ENCODE measurements at regions not wholly inside any gene's neighbourhood (a gene's known extent, or its start where the extent isn't known, plus 50 kb on each side); places are given as distances from the start of the nearest gene placed in this dataset.

DNA sequence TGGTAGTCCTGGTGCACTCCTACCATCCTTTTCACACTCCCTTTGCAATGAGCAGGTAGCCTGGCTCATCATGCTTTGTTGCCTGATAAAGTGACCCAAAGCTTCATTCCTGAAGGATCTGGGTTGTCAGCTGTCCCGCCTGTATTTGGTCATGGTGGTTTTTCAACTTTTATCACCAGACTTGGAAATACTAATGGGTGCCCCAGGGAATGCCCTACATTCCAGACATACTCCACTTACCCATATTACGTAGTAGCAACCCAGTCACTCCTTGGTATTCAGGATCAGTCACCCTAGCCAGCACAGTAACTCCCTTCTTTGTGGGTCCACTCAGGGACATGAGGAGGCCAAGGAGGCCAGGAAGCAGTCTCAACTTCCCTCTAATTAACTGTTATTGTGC lies 199.2 kb downstream of the MAFB start:
- peaks cover 0 to 3% (median 0%) of the 10 kb centered on the region in 3 donors for H3K4me1 ChIP-seq
- H3K27ac ChIP-seq: no peak overlapping the region
- H3K27me3 ChIP-seq: peaks cover 8% of the 10 kb centered on the region
- ATAC-seq: no peak
- TF ChIP-seq CTCF (IDR thresholded peaks at IDR 0.05) (no peak), POLR2A (IDR thresholded peaks at IDR 0.05) (no peak), POLR2AphosphoS5 (IDR thresholded peaks at IDR 0.05) (no peak), EP300 (IDR thresholded peaks at IDR 0.05) (no peak)
- H3K9me3 ChIP-seq: no peaks in the 10 kb centered on the region
- H3K36me3 ChIP-seq: no peaks in the 10 kb centered on the region
- 100% methylated on average over 2 of the region's 2 CpGs; no CpG with 5 or more reads in 1 of the 2 donors for WGBS, 2 donors (ENCODE audit: low coverage in 1 of 2)
- no peak overlapping the region for H3K4me3 ChIP-seq

DNA sequence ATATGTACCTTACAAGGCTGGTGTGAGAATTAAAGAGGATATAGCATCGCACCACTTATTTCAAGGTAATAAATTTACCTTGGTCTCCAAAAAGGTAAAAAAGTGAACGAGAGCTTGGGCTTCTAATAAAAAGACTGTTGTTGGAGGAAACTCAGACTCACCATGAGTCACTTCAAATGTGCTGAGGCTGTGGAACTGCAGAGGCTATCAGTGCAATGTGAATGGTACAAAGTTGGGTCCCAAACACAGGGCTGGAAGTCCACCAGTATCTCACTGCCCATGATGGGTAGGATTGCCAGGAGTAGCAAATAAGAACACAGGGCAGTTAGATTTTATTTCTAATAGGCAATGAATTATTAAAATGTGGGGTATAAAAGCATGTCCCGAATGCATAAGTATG lies 200.6 kb downstream of the MAFB start:
- no peak for TF ChIP-seq EP300 (IDR thresholded peaks at IDR 0.05)
- TF ChIP-seq POLR2A (IDR thresholded peaks at IDR 0.05): no peak
- TF ChIP-seq CTCF (IDR thresholded peaks at IDR 0.05): no peak
- no peak for TF ChIP-seq POLR2AphosphoS5 (IDR thresholded peaks at IDR 0.05)
- ATAC-seq: no peak
- Histone ChIP-seq H3K27ac (no peak overlapping the region), H3K4me1 (peaks cover 0 to 3% (median 0%) of the 10 kb centered on the region in 3 donors), H3K36me3 (no peaks in the 10 kb centered on the region), H3K4me3 (no peak overlapping the region), H3K27me3 (peaks cover 8% of the 10 kb centered on the region), H3K9me3 (no peaks in the 10 kb centered on the region)
- WGBS, 2 donors (ENCODE audit: low coverage in 1 of 2): 89 to 95% methylated on average over 3 of the region's 3 CpGs

- WGBS, 2 donors (ENCODE audit: low coverage in 1 of 2): 84 to 85% methylated on average over 3 of the region's 3 CpGs
- Histone ChIP-seq H3K4me1 (no peaks in the 10 kb centered on the region), H3K27me3 (peaks cover 8% of the 10 kb centered on the region), H3K4me3 (no peak overlapping the region), H3K36me3 (no peaks in the 10 kb centered on the region), H3K27ac (no peak overlapping the region), H3K9me3 (no peaks in the 10 kb centered on the region)
- ATAC-seq: no peak
- no peak for TF ChIP-seq EP300 (IDR thresholded peaks at IDR 0.05)
- no peak for TF ChIP-seq POLR2A (IDR thresholded peaks at IDR 0.05)
- TF ChIP-seq POLR2AphosphoS5 (IDR thresholded peaks at IDR 0.05): no peak
- TF ChIP-seq CTCF (IDR thresholded peaks at IDR 0.05): no peak
Measured at GRCh38 chr20:40486297-40486696, 202.7 kb downstream of the MAFB start.

DNA sequence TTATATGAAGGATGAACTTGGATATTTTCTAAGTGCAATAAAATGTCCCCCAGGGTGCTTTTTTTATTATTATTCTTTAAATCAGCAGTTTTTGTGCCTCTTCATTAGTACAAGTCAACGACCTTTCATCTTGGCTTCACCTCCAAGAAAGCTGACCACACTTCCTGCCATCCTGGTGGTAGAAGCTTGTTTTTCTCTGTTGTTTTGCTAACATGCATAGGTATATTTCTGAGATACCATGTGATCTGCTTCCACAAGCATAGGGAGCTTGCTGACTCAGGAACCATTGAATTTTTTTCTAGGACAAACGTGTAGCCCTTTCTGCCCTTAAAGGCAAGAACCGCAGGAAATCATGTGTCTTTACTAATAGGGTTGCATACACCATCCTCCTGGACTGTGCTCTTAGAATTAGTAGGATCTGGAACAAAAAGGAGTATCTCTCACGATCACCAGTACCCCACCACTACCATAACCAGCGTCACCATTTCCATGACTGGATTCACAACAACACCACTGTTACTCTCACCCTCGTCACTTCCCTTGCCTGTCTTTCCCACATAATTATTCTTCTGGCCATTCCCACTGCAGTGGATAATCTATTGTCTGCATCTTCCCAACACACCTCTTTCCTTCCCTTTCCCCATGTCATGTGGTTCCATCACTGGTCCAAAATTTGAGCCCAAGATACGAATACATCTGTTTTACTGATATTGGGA lies 207.1 kb downstream of the MAFB start:
- H3K4me1 ChIP-seq: no peaks in the 10 kb centered on the region
- WGBS, 2 donors (ENCODE audit: low coverage in 1 of 2): 87 to 88% methylated on average over 6 to 7 of the region's 7 CpGs
- H3K27me3 ChIP-seq: no peaks in the 10 kb centered on the region
- no peak for ATAC-seq
- no peak overlapping the region for H3K27ac ChIP-seq
- H3K9me3 ChIP-seq: no peaks in the 10 kb centered on the region
- TF ChIP-seq CTCF (IDR thresholded peaks at IDR 0.05) (no peak), EP300 (IDR thresholded peaks at IDR 0.05) (no peak), POLR2AphosphoS5 (IDR thresholded peaks at IDR 0.05) (no peak), POLR2A (IDR thresholded peaks at IDR 0.05) (no peak)
- no peaks in the 10 kb centered on the region for H3K36me3 ChIP-seq
- no peak overlapping the region for H3K4me3 ChIP-seq

DNA sequence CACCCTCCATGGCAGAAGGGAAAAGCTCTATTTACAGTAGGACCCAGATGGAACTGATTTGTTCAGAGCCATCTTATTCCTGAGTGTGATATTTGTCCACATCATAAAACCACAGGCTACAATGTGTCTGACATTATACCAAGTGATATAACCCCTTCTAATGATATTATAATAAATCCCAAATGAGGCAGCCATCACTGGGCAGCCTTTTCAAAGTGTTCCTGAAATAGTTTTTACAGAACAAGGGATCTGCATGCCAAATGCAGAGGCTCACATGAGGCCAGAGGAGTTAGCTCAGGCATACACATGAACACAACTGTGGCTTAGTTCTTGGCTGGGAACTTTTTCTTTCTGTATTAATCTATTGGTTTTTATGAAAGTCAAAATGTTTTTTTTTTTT lies 207.7 kb downstream of the MAFB start:
- no peak for ATAC-seq
- no peaks in the 10 kb centered on the region for H3K4me1 ChIP-seq
- no peaks in the 10 kb centered on the region for H3K36me3 ChIP-seq
- TF ChIP-seq CTCF (IDR thresholded peaks at IDR 0.05) (no peak), EP300 (IDR thresholded peaks at IDR 0.05) (no peak), POLR2A (IDR thresholded peaks at IDR 0.05) (no peak), POLR2AphosphoS5 (IDR thresholded peaks at IDR 0.05) (no peak)
- no peaks in the 10 kb centered on the region for H3K27me3 ChIP-seq
- H3K9me3 ChIP-seq: no peaks in the 10 kb centered on the region
- no peak overlapping the region for H3K4me3 ChIP-seq
- H3K27ac ChIP-seq: no peak overlapping the region
